ENCODE measurements at regions not wholly inside any gene's neighbourhood (a gene's known extent, or its start where the extent isn't known, plus 50 kb on each side); places are given as distances from the start of the nearest gene placed in this dataset.
A peak's percentile ranks its signal among the peaks of the same experiment; 100 is the strongest.
"Not testable (repeated sequence)": the region's sequence is repeated elsewhere in the genome, so short reads cannot be mapped to it uniquely, and the experiment has no call there.

- DNase-seq (ENCODE audit: low spot score) = no peak
Observed at GRCh38 chr13:34695063-34695462, 247.0 kb upstream of the NBEA start.

- no peak for DNase-seq (ENCODE audit: low spot score)
Observed at GRCh38 chr13:34696296-34696695, 245.8 kb upstream of the NBEA start.

- DNase-seq (ENCODE audit: low spot score) = no peak
Observed at GRCh38 chr13:34696741-34697140, 245.3 kb upstream of the NBEA start.

GRCh38 chr13:34698945-34699344, 243.1 kb upstream of the NBEA start:
- no peak for DNase-seq (ENCODE audit: low spot score)

- DNase-seq (ENCODE audit: low spot score) = no peak
Observed at GRCh38 chr13:34700155-34700554, 241.9 kb upstream of the NBEA start.

GRCh38 chr13:34701919-34702318, 240.2 kb upstream of the NBEA start:
- no peak for DNase-seq (ENCODE audit: low spot score)

- DNase-seq (ENCODE audit: low spot score) = no peak
Observed at GRCh38 chr13:34708566-34709313, 233.3 kb upstream of the NBEA start.

GRCh38 chr13:34719060-34719875, 222.8 kb upstream of the NBEA start:
- no peak for DNase-seq (ENCODE audit: low spot score)

- no peak for DNase-seq (ENCODE audit: low spot score)
Observed at GRCh38 chr13:34720618-34721017, 221.5 kb upstream of the NBEA start.

- no peak for DNase-seq (ENCODE audit: low spot score)
Observed at GRCh38 chr13:34721631-34722595, 220.2 kb upstream of the NBEA start.

GRCh38 chr13:34722922-34723321, 219.1 kb upstream of the NBEA start:
- DNase-seq (ENCODE audit: low spot score) = no peak

- DNase-seq (ENCODE audit: low spot score) = no peak
Observed at GRCh38 chr13:34730961-34731360, 211.1 kb upstream of the NBEA start.

GRCh38 chr13:34731486-34731885, 210.6 kb upstream of the NBEA start:
- no peak for DNase-seq (ENCODE audit: low spot score)

- DNase-seq (ENCODE audit: low spot score) = peak; percentile 45
Observed at GRCh38 chr13:34733721-34734120, 208.3 kb upstream of the NBEA start.

- no peak for DNase-seq (ENCODE audit: low spot score)
Observed at GRCh38 chr13:34734932-34735331, 207.1 kb upstream of the NBEA start.

GRCh38 chr13:34738254-34738992, 203.6 kb upstream of the NBEA start:
- DNase-seq (ENCODE audit: low spot score) = no peak

GRCh38 chr13:34747056-34747455, 195.0 kb upstream of the NBEA start:
- DNase-seq (ENCODE audit: low spot score) = not testable (repeated sequence)

GRCh38 chr13:34747507-34747906, 194.6 kb upstream of the NBEA start:
- DNase-seq (ENCODE audit: low spot score) = no peak

GRCh38 chr13:34748073-34748472, 194.0 kb upstream of the NBEA start:
- DNase-seq (ENCODE audit: low spot score) = peak; percentile 51

GRCh38 chr13:34748596-34748995, 193.5 kb upstream of the NBEA start:
- no peak for DNase-seq (ENCODE audit: low spot score)

- DNase-seq (ENCODE audit: low spot score) = no peak
Observed at GRCh38 chr13:34749046-34749445, 193.0 kb upstream of the NBEA start.
